ENCODE measurements at regions not wholly inside any gene's neighbourhood (a gene's known extent, or its start where the extent isn't known, plus 50 kb on each side); places are given as distances from the start of the nearest gene placed in this dataset.

DNA sequence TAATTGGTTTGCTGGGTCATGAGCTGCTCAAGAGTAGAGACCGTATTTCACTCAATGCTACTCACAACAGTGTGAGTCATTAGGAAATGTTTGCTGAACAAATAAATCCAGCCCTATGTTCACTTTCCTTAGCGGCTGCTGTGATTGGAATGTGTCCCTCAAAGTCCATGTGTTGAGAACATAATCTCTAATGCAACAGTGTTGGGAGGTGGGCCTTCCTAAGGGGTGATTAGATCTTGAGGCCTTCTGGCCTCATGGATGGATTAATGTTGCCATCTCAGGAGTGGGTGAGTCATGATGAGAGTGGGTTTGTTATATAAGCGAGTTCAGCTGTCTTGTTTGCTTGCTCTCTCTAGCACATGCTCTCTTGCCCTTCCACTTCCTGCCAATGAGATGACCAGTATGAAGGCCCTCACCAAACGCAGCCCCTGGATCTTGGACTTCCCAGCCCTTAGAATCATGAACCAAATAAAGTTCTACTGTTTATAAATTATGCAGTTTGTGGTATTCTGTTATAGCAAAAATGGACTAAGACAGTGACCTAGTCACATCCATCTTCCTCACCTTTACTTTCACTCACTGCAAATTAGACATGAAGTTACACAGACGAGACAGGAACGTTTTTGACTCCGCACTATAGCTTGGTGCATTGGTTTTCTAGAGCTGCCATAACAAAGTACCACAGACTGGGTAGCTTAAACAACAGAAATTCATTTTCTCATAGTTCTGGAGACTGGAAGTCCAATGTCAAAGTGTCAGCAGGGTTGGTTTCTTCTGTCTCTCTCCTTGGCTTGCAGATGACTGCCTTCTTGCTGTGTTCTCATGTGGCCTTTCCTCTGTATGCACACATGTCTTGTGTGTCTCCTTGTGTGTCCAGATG is 50.9 kb upstream of the FAM169A start:
- DNase-seq (ENCODE audit: low read depth): peak; percentile 70

Measured in ELR (cell line).